ENCODE measurements at regions not wholly inside any gene's neighbourhood (a gene's known extent, or its start where the extent isn't known, plus 50 kb on each side); places are given as distances from the start of the nearest gene placed in this dataset.

DNA sequence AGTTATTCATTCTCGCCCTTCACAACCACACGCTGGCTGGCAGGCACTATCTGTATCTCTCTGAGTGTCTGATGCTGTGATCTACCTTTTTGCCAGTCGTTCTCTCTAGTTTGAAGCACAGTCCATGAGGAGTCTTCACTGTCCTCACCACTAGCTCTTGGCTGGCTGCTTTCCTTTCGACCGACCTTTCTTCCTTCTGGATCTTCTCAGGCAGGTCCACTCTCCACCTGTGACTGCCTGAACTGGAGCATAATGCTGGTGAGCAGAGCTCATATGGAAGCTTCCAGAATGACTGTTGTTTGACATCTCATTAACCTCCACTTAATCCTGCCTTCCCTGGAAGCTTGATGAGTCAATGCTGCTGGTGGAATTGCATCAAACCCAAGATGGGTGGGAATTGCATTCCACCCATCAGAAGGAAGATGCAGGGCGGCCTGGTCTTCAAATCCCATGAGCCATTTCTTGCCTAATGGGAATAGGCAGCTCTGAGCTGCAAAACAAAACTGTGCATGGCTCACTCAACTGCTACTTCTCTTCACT is 283.5 kb upstream of the HDAC4 start:
- ChIA-PET CTCF (no interaction called here), POLR2A (no interaction called here)
- DNase-seq (ENCODE audit: extremely low spot score), result no peak
- TF ChIP-seq, protein P1, sequence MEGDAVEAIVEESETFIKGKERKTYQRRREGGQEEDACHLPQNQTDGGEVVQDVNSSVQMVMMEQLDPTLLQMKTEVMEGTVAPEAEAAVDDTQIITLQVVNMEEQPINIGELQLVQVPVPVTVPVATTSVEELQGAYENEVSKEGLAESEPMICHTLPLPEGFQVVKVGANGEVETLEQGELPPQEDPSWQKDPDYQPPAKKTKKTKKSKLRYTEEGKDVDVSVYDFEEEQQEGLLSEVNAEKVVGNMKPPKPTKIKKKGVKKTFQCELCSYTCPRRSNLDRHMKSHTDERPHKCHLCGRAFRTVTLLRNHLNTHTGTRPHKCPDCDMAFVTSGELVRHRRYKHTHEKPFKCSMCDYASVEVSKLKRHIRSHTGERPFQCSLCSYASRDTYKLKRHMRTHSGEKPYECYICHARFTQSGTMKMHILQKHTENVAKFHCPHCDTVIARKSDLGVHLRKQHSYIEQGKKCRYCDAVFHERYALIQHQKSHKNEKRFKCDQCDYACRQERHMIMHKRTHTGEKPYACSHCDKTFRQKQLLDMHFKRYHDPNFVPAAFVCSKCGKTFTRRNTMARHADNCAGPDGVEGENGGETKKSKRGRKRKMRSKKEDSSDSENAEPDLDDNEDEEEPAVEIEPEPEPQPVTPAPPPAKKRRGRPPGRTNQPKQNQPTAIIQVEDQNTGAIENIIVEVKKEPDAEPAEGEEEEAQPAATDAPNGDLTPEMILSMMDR (IDR thresholded peaks at IDR 0.05; ENCODE audit: control extremely low read depth, extremely low read depth, low read depth, missing control alignments), result no peak

- TF ChIP-seq, protein P1 (IDR thresholded peaks at IDR 0.05; ENCODE audit: control extremely low read depth, extremely low read depth, low read depth, missing control alignments), result no peak
- ChIA-PET CTCF (interaction anchor here (1.2 kb wide), 1 partner anchor 11 kb away, joined by 3 read pairs; no protein-coding TSS in a partner anchor), POLR2A (no interaction called here)
- DNase-seq (ENCODE audit: extremely low spot score), result no peak
Observed at GRCh38 chr2:239682518-239682917, 281.7 kb upstream of the HDAC4 start.

DNA sequence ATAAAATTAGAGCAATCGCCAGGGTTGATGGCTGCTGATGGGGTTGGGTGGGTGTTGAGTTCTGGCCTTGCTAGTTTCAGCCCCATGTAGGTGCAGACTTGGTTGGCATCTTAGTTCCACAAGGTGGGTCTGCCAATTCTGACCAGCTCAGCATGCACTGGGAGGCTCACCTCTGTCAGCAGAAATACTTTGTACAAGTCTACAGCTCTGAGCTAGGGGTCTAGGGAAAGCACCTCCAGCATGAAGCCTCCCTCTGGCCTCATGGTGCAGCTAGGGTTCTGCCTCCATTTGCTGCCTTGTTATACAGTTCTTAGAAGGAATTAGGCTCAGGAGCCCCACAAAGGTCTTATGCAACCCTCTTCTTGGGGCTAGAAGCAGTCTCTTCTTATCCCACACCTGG is 278.9 kb upstream of the HDAC4 start:
- CTCF ChIA-PET, result no interaction called here
- TF ChIP-seq, protein P1 (IDR thresholded peaks at IDR 0.05; ENCODE audit: control extremely low read depth, extremely low read depth, low read depth, missing control alignments), result no peak
- no peak for DNase-seq (ENCODE audit: extremely low spot score)
- POLR2A ChIA-PET, result no interaction called here

DNA sequence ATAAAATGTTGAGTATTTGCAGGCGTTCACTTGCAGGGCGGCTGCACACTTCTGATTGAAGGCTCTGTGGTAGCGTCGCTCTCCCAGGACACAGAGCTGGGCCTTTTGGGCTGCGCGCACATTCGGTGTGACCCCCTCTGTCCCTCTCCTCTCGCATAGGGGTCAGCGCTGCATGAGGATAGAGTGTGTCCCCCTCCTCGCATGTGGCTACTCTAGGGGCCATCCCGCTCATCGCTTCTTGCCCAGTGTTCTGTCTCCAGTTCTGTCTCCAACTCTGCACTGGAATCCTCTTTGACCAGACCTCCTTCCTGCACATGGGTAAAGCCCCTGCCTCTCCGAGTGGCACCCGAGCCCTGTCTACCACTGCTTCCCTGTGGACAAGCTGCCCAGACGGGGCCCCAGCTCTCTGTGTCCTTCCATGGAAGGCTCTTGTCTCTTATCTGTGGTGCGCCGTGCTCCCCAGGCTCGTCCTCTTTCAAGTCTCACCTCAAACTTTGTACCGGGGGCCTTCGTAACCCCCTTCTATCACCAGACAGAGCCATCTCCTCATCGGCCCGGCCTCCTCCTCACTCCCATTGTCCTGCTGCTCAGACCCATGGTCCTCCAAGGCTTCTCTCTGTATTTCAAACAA is 278.0 kb upstream of the HDAC4 start:
- CTCF ChIA-PET, result no interaction called here
- DNase-seq (ENCODE audit: extremely low spot score), result no peak

GRCh38 chr2:239678186-239678490 is 277.3 kb upstream of the HDAC4 start:
- no peak for DNase-seq (ENCODE audit: extremely low spot score)
- ChIA-PET POLR2A (no interaction called here), CTCF (no interaction called here)
- TF ChIP-seq, protein P1 (IDR thresholded peaks at IDR 0.05; ENCODE audit: control extremely low read depth, extremely low read depth, low read depth, missing control alignments), result no peak

More for the DNA sequence above, 278.0 kb upstream of the HDAC4 start:
- TF ChIP-seq, protein P1 (IDR thresholded peaks at IDR 0.05; ENCODE audit: control extremely low read depth, extremely low read depth, low read depth, missing control alignments), result no peak
- POLR2A ChIA-PET, result no interaction called here

DNA sequence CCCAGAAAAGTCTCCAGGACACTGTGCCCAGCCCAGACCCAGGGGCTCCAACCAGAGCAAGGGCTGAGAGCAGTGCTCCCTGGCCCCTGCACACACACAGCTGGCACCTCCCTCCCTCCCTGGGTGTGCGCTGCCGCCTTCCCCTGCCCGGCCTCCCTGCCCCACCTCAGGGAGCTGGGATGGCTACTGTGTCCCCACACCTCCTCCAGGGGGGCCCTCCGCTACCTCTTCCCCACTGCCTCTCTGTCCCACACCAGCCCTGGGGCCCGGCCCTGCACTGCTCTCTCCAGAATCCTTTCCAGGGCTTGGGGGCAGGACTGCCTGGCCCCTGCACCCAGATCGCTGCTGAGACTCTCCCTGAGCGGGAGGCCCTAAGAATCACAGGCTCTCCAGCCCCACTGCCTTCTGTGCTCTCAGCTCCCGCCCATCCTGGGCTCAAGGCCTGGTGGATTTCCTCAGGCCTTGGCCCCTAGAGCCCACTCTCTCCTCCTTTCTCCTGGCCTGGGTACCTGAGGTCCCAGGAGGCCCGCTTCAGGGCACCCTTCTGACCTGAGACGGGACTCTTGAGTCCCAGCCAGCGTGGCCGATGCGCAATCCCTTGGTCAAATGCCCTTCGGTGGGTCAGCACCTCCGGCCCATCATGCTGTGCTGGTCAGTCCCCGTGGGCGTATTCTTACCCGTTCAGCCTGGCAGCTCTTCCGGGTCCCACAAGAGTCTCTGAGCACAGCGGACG is 276.8 kb upstream of the HDAC4 start:
- no peak for DNase-seq (ENCODE audit: extremely low spot score)
- ChIA-PET CTCF (no interaction called here), POLR2A (no interaction called here)
- TF ChIP-seq, protein P1 (IDR thresholded peaks at IDR 0.05; ENCODE audit: control extremely low read depth, extremely low read depth, low read depth, missing control alignments), result no peak

Data from GM10248 (cell line).